Naive B cell (primary cell): ENCODE measurements at regions not wholly inside any gene's neighbourhood (a gene's known extent, or its start where the extent isn't known, plus 50 kb on each side); places are given as distances from the start of the nearest gene placed in this dataset.
A peak's percentile ranks its signal among the peaks of the same experiment; 100 is the strongest.
"Not testable (repeated sequence)": the region's sequence is repeated elsewhere in the genome, so short reads cannot be mapped to it uniquely, and the experiment has no call there.

Experiments
- ATAC-seq, 2 donors: fragments of 150-1000 bp; cut with Tn5 transposase; 2 replicates each; pipeline ENCODE4 v1.10.0; 2021; ENCODE audit warnings: low read depth in 2 of 2, mild to moderate bottlenecking in 2 of 2, moderate library complexity in 2 of 2
- DNase-seq: peaks from one replicate; pipeline ENCODE4 v3.0.0; 2022
- H3K27ac Mint-ChIP-seq, 6 donors: one replicate each; pipeline ENCODE4 v1.8.0; 2020 to 2022; ENCODE audit warnings: mild to moderate bottlenecking in 6 of 6, mixed read lengths in 6 of 6, moderate library complexity in 5 of 6, inconsistent platforms in 2 of 6
- H3K27me3 Mint-ChIP-seq, 3 donors: one replicate each; pipeline ENCODE4 v1.8.0; 2021 to 2022; ENCODE audit warnings: mixed read lengths in 3 of 3, mild to moderate bottlenecking in 1 of 3
- H3K36me3 Mint-ChIP-seq, 2 donors: one replicate each; pipeline ENCODE4 v1.8.0; 2020 to 2022; ENCODE audit warnings: mixed read lengths in 2 of 2, inconsistent platforms in 1 of 2, mild to moderate bottlenecking in 1 of 2
- H3K4me1 Mint-ChIP-seq, 3 donors: one replicate each; pipeline ENCODE4 v1.8.0; 2020 to 2022; ENCODE audit warnings: mixed read lengths in 3 of 3, inconsistent platforms in 1 of 3, mild to moderate bottlenecking in 1 of 3, moderate library complexity in 1 of 3
- H3K4me3 Mint-ChIP-seq, 8 donors: one replicate each; pipeline ENCODE4 v1.8.0; 2020 to 2022; ENCODE audit warnings: mild to moderate bottlenecking in 8 of 8, mixed read lengths in 8 of 8, moderate library complexity in 8 of 8, inconsistent platforms in 2 of 8
- H3K9me3 Mint-ChIP-seq, 7 donors: one replicate each; pipeline ENCODE4 v1.8.0; 2020 to 2022; ENCODE audit warnings: mixed read lengths in 7 of 7, mild to moderate bottlenecking in 5 of 7, inconsistent platforms in 2 of 7, moderate library complexity in 1 of 7

DNA sequence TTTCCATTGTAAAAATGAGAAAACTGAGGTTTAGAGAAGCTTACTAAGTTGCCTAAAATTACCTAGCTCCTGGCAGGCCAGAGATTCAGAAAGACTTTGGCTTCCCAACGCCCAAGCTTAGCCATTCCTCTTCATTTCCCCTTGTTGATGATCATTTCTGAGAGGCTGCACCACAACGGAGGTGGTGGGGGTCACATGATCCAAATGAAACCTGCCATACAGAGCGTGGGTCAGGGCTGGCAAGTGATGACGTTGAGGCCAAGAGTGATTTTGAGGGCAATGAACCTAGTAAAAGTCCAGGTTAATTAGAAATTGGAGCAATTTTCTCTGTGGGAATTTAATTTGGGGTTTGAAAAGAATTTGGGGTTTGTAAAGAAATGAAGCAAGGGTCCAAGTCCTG lies 109.9 kb downstream of the TMEM182 start:
- Mint-ChIP-seq H3K4me1 (no peaks in the 10 kb centered on the region), H3K9me3 (peaks cover under 1 to 9% (median 3%) of the 10 kb centered on the region in 7 donors), H3K27ac (no peak overlapping the region), H3K27me3 (no peaks in the 10 kb centered on the region), H3K36me3 (no peaks in the 10 kb centered on the region), H3K4me3 (no peak overlapping the region)
- no peak for DNase-seq
- ATAC-seq = no peak

DNA sequence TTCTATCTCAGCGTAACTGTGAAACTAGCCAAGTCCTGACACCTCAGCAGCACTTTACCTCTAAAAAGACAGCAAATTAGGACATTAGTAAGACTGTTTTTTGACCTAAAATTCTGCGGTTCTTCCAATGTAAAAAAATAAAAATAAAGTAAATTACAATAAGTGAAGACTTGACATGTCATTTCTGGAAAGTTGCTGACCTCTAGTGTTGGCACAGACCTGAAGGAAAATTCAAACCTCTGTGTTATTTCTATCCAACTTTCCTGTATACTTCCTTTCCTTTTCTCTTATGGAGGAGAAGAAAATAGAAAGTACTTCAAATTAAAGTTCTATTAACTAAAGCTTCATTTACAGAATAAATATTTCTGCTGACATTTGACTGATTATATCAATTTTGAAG lies 110.6 kb downstream of the TMEM182 start:
- H3K4me3 Mint-ChIP-seq = no peak overlapping the region
- H3K4me1 Mint-ChIP-seq = no peaks in the 10 kb centered on the region
- no peak for DNase-seq
- no peaks in the 10 kb centered on the region for H3K27me3 Mint-ChIP-seq
- no peak overlapping the region for H3K27ac Mint-ChIP-seq
- H3K9me3 Mint-ChIP-seq = peaks cover 2 to 9% (median 5%) of the 10 kb centered on the region in 7 donors
- H3K36me3 Mint-ChIP-seq = no peaks in the 10 kb centered on the region
- ATAC-seq = no peak

DNA sequence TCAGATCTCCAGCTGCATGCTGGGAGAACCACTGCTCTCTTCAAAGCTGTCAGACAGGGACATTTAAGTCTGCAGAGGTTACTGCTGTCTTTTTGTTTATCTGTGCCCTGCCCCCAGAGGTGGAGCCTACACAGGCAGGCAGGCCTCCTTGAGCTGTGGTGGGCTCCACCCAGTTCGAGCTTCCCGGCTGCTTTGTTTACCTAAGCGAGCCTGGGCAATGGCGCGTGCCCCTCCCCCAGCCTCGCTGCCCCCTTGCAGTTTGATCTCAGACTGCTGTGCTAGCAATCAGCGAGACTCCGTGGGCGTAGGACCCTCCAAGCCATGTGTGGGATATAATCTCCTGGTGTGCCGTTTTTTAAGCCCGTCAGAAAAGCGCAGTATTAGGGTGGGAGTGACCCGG lies 117.7 kb downstream of the TMEM182 start:
- H3K9me3 Mint-ChIP-seq = peaks cover 2 to 12% (median 5%) of the 10 kb centered on the region in 7 donors
- not testable (repeated sequence) for H3K27ac Mint-ChIP-seq, H3K27me3 Mint-ChIP-seq

DNA sequence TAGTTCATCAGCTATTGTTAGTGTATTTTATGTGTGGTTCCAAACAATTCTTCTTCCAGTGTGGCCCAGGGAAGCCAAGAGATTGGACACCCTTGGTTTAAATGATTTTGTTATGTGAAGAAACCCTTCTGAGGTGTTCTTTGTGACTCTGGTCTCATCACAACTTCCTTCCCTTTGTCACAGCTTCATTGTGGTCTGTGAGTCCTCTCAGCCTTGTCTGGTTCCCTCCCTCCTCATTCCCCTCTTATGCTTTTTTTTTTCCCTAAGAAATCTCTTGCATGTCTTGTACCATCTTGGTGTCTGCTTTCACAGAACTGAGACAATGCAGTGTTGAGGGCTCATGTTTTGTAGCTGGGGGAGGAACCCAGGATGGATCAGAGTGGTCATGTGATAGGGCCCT lies 118.9 kb downstream of the TMEM182 start:
- Mint-ChIP-seq H3K36me3 (no peaks in the 10 kb centered on the region), H3K9me3 (peaks cover 0 to 8% (median 5%) of the 10 kb centered on the region in 7 donors), H3K4me3 (no peak overlapping the region), H3K27me3 (no peaks in the 10 kb centered on the region), H3K27ac (no peak overlapping the region), H3K4me1 (no peaks in the 10 kb centered on the region)
- DNase-seq (no peak), ATAC-seq (no peak)

More for the DNA sequence above, 117.7 kb downstream of the TMEM182 start:
- not testable (repeated sequence) for DNase-seq, H3K4me3 Mint-ChIP-seq, ATAC-seq, H3K36me3 Mint-ChIP-seq, H3K4me1 Mint-ChIP-seq

DNA sequence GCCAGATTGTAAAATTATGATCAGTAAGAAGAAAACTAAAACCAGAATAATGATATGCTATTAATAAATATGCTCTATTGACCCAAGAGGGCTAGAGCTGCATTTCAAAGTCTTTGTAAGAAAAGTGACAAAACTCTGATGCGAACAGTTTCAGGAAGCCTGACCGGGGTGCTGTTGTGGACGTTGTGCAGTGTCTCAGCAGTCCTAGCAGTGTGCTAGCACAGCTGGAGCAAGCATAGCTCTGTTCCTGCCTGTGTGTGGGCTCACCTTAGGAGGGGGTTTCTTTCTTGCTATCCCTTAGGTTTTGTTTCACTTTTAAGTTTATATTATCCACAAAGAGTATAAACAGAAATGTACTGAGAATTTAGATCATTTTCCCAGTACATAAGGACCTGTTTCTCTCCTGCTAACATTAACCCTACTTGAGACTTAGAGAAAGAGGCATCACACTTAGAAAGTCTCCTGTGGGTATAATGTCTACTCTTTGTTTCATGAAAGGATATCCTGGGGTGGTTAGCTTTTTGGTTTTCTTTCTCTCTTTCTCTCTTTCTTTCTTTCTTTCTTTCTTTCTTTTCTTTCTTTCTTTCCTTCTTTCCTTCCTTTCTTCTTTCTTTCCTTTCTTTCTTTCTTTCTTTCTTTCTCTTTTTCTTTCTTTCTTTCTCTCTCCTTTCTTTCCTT lies 124.5 kb downstream of the TMEM182 start:
- Mint-ChIP-seq H3K27ac (no peak overlapping the region), H3K36me3 (no peaks in the 10 kb centered on the region), H3K4me3 (no peak overlapping the region), H3K27me3 (peaks cover 0 to 10% (median 0%) of the 10 kb centered on the region in 3 donors), H3K4me1 (no peaks in the 10 kb centered on the region), H3K9me3 (peaks cover 0 to 9% (median 0%) of the 10 kb centered on the region in 7 donors)
- DNase-seq (no peak), ATAC-seq (no peak)

DNA sequence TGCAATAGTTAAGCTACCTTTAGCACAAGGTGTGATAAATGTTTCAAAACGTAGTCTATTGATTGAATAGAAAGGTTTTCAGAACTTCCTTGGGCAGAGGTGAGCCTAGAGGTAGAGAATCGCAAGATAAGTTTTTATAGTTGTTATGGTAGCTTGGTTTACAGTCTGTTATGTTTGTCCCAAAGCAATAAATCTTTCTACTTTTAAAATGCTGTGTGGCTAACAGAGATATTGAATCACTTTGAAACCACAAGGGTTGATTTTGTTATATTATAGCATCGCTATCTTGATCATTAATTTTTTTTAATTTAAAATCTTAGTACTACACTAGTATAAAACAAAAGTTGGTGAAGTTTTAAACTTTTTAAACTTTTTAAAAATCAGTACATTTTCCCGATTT lies 126.7 kb downstream of the TMEM182 start:
- Mint-ChIP-seq H3K9me3 (peaks cover 0 to 9% (median 0%) of the 10 kb centered on the region in 7 donors), H3K27me3 (peaks cover 0 to 10% (median 0%) of the 10 kb centered on the region in 3 donors), H3K4me1 (no peaks in the 10 kb centered on the region), H3K27ac (no peak overlapping the region), H3K4me3 (no peak overlapping the region), H3K36me3 (no peaks in the 10 kb centered on the region)
- DNase-seq (no peak), ATAC-seq (no peak)

DNA sequence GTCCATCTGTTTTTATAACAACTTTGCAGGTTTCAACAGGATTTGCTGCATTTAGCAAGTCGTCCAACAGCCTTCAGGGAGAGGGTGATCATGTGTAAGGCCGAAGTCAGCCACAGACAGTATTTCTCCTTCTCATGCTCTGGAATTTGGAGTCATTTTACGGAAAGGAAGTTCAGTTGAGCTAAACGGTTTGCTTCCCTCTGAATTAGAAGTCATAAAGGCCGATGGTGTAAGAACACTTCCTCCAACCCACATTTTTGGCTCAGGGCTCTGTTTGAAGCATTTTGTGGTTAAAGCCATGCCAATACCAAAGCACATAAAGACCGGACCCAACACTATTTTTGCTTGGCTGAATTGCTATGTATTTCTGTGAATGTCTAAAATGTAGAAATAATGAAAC lies 129.5 kb downstream of the TMEM182 start:
- Mint-ChIP-seq H3K4me1 (no peaks in the 10 kb centered on the region), H3K9me3 (peaks cover 0 to 9% (median 0%) of the 10 kb centered on the region in 7 donors), H3K27me3 (peaks cover 0 to 10% (median 5%) of the 10 kb centered on the region in 3 donors), H3K4me3 (no peak overlapping the region), H3K36me3 (no peaks in the 10 kb centered on the region), H3K27ac (no peak overlapping the region)
- ATAC-seq (no peak), DNase-seq (no peak)

DNA sequence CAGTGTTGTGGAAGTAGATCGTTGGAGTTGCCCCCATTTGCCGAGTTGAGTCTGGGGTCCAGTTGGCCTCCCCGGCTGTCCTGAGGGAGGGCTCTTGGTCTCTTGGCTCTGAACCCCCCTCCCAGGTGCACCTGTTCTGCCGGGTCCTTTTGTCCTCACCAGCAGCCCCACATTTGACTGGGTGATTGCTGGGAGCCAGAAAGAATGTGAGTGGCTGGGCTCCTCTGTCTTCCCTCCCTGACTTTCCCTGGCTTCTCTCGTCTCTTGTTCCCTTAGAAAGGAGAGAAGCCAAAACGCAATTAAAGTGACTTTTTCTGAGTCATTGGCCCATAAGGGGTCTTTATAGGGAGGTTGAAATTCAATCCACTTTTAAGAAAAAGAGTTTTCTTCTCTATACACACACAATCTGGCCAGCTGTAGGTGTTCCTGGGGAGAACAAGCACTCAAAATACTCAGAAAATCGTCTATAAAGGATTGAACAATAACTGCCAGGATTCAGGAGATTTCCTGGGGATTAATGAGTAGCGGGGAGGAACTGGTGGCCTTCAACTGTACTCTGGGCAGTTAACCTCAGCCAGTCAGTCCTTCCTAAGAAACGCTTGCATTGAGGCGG lies 131.0 kb downstream of the TMEM182 start:
- H3K27ac Mint-ChIP-seq = no peak overlapping the region
- peaks cover 0 to 8% (median 0%) of the 10 kb centered on the region in 7 donors for H3K9me3 Mint-ChIP-seq
- no peaks in the 10 kb centered on the region for H3K36me3 Mint-ChIP-seq
- no peak for ATAC-seq
- H3K4me3 Mint-ChIP-seq = no peak overlapping the region
- no peaks in the 10 kb centered on the region for H3K4me1 Mint-ChIP-seq
- H3K27me3 Mint-ChIP-seq = peaks cover 0 to 5% (median 4%) of the 10 kb centered on the region in 3 donors
- no peak for DNase-seq

DNA sequence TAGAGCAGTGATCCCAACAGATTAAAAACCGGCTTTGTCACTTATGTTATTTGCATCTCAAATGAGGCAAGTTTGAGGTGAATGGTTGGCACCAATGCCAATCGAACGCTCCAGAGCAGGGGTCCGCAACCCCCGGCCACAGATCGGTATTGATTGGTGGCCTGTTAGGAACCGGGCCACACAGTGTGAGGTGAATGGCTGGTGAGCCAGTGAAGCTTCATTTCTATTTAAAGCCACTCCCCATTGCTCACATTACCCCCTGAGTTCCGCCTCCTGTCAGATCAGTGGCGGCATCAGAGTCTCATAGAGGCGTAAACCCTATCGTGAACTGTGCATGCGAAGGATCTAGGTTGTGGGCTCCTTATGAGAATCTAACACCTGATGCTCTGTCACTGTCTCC lies 132.0 kb downstream of the TMEM182 start:
- DNase-seq (no peak), ATAC-seq (no peak)
- no peaks in the 10 kb centered on the region for H3K4me1 Mint-ChIP-seq
- H3K36me3 Mint-ChIP-seq = no peaks in the 10 kb centered on the region
- H3K9me3 Mint-ChIP-seq = peaks cover 0 to 16% (median 5%) of the 10 kb centered on the region in 7 donors
- H3K27me3 Mint-ChIP-seq = peaks cover 0 to 5% (median 4%) of the 10 kb centered on the region in 3 donors
- no peak overlapping the region for H3K4me3 Mint-ChIP-seq
- H3K27ac Mint-ChIP-seq = no peak overlapping the region

DNA sequence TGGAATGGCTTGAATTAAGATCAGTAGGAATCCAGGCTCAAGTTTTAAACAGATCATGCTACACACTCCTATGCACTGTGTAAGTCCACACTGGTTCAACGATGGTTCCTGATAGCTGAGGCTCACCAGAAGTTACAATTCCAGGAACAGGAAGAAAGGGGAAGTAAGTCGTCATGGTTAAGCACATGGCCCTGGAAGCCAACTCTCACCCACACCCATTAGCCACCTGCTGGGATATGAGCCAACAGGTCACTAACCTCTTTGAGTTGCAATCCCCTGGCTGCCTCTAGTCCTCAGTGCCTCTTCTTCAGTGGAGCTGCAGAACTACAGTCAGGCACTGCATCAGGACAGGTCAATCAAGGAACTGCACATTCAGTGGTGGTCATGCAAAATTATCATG lies 133.5 kb downstream of the TMEM182 start:
- no peak overlapping the region for H3K4me3 Mint-ChIP-seq
- no peaks in the 10 kb centered on the region for H3K4me1 Mint-ChIP-seq
- no peaks in the 10 kb centered on the region for H3K36me3 Mint-ChIP-seq
- peaks cover 0 to 5% (median 0%) of the 10 kb centered on the region in 3 donors for H3K27me3 Mint-ChIP-seq
- no peak overlapping the region for H3K27ac Mint-ChIP-seq
- ATAC-seq (no peak), DNase-seq (no peak)
- H3K9me3 Mint-ChIP-seq = peaks cover 0 to 16% (median 5%) of the 10 kb centered on the region in 7 donors

DNA sequence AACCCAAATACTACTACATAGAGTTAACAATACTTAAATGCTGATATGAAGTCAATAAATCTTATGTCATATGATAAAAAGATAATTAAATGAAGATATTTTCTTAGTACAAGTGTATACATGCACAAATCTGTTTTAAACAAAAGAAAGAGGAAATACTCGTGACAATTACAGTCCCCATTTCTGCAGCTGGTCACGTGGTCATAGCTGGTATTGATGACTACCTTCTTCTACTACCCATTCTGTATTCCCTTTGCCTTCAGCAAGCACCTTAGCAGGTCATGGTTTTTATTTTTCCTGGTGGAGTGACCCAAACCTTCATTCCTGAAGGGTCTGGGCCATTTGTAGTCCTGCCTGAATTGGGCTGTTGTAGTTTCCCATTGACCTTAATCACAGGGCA lies 147.4 kb downstream of the TMEM182 start:
- not testable (repeated sequence) for H3K4me3 Mint-ChIP-seq, ATAC-seq, H3K27ac Mint-ChIP-seq, H3K27me3 Mint-ChIP-seq, H3K9me3 Mint-ChIP-seq, H3K36me3 Mint-ChIP-seq, DNase-seq, H3K4me1 Mint-ChIP-seq

DNA sequence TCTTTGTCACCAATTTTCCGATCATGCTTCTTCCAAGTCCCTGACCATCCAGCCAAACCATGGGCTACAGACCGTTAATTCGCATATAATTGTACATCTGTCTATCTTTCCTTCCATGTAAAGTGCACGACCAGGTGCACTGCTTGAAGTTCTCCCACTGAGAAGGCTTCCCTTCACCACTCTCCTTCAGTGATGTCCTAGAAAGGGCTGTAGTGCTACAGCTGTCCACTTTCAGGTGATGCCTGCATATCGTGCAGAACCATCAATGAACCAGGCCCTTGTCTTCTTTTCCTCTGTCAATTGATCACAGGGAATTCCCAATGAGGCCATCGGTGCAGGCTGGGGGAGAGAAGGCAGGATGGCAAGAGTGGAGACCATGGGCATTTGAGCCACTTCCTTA lies 148.9 kb downstream of the TMEM182 start:
- peaks cover 0 to 9% (median 5%) of the 10 kb centered on the region in 7 donors for H3K9me3 Mint-ChIP-seq
- no peak overlapping the region for H3K4me3 Mint-ChIP-seq
- H3K27ac Mint-ChIP-seq = peak overlapping the region in 1 of 6 donors; percentile 13
- no peaks in the 10 kb centered on the region for H3K36me3 Mint-ChIP-seq
- DNase-seq = no peak
- H3K4me1 Mint-ChIP-seq = no peaks in the 10 kb centered on the region
- ATAC-seq = no peak
- H3K27me3 Mint-ChIP-seq = peaks cover 0 to 4% (median 0%) of the 10 kb centered on the region in 3 donors

DNA sequence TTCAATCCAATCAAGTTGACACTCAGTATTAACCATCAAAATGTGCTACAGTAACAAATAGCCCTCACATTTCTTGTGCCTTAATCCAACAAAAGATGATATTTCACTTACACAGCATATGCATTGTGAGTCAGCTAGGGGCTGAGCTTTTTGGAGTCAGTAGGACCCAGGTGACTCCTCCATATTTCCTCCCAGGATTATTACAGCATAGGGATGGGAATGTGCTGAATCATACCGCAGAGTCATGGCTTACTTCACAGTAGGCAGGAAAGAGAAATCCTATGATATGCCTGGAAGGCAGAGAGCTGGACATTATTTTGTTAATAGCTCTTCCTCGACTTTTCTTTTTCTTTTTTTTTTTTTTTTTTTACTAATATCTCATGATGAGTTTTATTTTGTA lies 153.3 kb downstream of the TMEM182 start:
- Mint-ChIP-seq H3K27ac (no peak overlapping the region), H3K9me3 (peaks cover 14 to 38% (median 22%) of the 10 kb centered on the region in 7 donors), H3K4me3 (no peak overlapping the region), H3K36me3 (no peaks in the 10 kb centered on the region), H3K4me1 (no peaks in the 10 kb centered on the region), H3K27me3 (no peaks in the 10 kb centered on the region)
- ATAC-seq (no peak), DNase-seq (no peak)

DNA sequence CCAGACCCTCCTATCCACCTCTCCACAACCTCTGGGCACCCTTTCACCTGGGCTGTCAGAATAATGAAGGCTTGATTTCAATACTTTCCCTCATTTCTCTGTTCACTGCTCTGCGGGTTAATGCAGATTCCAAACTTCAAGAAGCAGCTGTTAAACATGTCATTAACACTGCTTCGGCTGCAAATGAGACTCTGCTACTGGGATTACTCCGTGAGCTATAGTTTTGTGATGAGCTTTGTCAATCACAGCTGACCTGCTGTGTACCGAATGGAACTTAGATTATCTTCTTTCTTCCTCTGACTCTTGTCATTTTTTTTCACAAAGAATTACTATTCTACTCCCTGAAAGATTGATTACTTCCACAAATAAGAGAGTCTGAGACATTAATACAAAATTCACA lies 160.5 kb downstream of the TMEM182 start:
- no peaks in the 10 kb centered on the region for H3K4me1 Mint-ChIP-seq
- H3K36me3 Mint-ChIP-seq = no peaks in the 10 kb centered on the region
- H3K27ac Mint-ChIP-seq = no peak overlapping the region
- H3K27me3 Mint-ChIP-seq = peaks cover 0 to 5% (median 0%) of the 10 kb centered on the region in 3 donors
- ATAC-seq (no peak), DNase-seq (no peak)
- H3K4me3 Mint-ChIP-seq = no peak overlapping the region
- peaks cover 5 to 17% (median 10%) of the 10 kb centered on the region in 7 donors for H3K9me3 Mint-ChIP-seq
